ENCODE measurements at regions not wholly inside any gene's neighbourhood (a gene's known extent, or its start where the extent isn't known, plus 50 kb on each side); places are given as distances from the start of the nearest gene placed in this dataset.

DNA sequence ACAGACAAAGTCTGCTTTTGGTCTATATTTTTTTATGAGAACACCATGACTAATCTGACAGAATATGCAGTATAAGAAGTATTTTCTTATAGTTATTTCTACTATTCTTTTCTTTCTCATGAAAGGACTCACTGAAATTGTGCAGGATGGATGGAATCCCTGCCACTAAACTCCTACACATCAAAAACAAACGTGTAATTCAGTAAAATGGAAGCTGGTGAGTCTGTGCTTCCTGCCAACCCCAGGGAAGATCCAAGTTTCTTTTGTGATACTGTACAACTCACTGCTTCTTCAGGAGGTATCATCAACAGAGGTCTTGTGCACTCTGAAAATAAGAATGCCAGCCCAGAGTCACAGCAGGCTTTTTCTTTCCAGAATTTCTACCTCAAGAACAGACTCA is 241.2 kb downstream of the MRPL39 start:
- intact Hi-C loops (cut with DNase I) = no loop called here
- no peaks in the 10 kb centered on the region for H3K36me3 ChIP-seq
- no peak for DNase-seq
- TF ChIP-seq EP300 (IDR thresholded peaks at IDR 0.05) (no peak), POLR2AphosphoS5 (IDR thresholded peaks at IDR 0.05) (no peak), POLR2A (IDR thresholded peaks at IDR 0.05) (no peak)
- TF ChIP-seq, protein P1, sequence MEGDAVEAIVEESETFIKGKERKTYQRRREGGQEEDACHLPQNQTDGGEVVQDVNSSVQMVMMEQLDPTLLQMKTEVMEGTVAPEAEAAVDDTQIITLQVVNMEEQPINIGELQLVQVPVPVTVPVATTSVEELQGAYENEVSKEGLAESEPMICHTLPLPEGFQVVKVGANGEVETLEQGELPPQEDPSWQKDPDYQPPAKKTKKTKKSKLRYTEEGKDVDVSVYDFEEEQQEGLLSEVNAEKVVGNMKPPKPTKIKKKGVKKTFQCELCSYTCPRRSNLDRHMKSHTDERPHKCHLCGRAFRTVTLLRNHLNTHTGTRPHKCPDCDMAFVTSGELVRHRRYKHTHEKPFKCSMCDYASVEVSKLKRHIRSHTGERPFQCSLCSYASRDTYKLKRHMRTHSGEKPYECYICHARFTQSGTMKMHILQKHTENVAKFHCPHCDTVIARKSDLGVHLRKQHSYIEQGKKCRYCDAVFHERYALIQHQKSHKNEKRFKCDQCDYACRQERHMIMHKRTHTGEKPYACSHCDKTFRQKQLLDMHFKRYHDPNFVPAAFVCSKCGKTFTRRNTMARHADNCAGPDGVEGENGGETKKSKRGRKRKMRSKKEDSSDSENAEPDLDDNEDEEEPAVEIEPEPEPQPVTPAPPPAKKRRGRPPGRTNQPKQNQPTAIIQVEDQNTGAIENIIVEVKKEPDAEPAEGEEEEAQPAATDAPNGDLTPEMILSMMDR (IDR thresholded peaks at IDR 0.05) = no peak
- no peaks in the 10 kb centered on the region for H3K27me3 ChIP-seq
- peaks cover 0 to 11% (median 2%) of the 10 kb centered on the region in 4 donors for H3K4me1 ChIP-seq
- no peak overlapping the region for H3K27ac ChIP-seq
- no peak overlapping the region for H3K4me3 ChIP-seq
- 59 to 71% methylated on average over 1 of the region's 1 CpG for WGBS, 2 donors
- H3K9me3 ChIP-seq = no peaks in the 10 kb centered on the region

DNA sequence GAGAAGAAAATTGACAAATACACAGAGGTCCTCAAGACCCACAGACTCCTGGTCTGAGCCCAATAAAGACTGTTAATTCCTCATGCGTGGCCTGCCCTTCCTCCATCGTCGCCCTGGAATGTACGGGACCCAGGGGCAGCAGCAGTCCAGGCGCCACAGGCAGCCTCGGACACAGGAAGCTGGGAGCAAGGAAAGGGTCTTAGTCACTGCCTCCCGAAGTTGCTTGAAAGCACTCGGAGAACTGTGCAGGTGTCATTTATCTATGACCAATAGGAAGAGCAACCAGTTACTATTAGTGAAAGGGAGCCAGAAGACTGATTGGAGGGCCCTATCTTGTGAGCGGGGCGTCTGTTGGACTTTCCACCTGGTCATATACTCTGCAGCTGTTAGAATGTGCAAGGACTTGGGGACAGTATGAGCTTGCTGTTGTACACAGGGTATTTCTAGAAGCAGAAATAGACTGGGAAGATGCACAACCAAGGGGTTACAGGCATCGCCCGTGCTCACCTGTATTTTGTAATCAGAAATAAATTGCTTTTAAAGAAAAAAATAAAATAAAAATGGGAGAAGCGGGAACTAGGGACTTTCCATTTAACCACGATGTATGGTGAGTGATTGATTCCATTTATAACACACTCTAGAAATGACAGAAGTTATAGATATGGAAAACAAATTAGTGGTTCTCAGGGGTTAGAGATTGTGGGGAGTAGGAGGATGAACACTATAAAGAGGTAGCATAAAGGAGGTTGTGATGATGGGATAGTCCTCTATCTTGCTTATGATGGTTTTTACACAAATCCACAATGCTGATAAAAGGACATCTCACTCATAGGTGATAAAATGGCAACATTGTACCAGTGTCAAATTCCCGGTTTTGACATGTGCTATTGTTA is 244.7 kb downstream of the MRPL39 start:
- H3K36me3 ChIP-seq = no peaks in the 10 kb centered on the region
- H3K27me3 ChIP-seq = no peaks in the 10 kb centered on the region
- no peaks in the 10 kb centered on the region for H3K4me1 ChIP-seq
- H3K27ac ChIP-seq = no peak overlapping the region
- no peak for DNase-seq
- no peaks in the 10 kb centered on the region for H3K9me3 ChIP-seq
- 88 to 89% methylated on average over 15 of the region's 15 CpGs for WGBS, 2 donors
- TF ChIP-seq POLR2A (IDR thresholded peaks at IDR 0.05) = no peak
- no peak for TF ChIP-seq EP300 (IDR thresholded peaks at IDR 0.05)
- TF ChIP-seq, protein P1 (IDR thresholded peaks at IDR 0.05) = no peak
- no peak for TF ChIP-seq POLR2AphosphoS5 (IDR thresholded peaks at IDR 0.05)
- no peak overlapping the region for H3K4me3 ChIP-seq
- intact Hi-C loops (cut with DNase I) = no loop called here

DNA sequence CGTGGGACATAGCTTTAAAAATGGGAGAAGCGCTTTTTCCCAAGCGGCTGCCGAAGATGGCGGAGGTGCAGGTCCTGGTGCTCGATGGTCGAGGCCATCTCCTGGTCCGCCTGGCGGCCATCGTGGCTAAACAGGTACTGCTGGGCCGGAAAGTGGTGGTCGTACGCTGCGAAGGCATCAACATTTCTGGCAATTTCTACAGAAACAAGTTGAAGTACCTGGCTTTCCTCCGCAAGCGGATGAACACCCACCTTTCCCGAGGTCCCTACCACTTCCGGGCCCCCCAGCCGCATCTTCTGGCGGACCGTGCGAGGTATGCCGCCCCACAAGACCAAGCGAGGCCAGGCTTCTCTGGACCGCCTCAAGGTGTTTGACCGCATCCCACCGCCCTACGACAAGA is 245.5 kb downstream of the MRPL39 start:
- Histone ChIP-seq H3K36me3 (no peaks in the 10 kb centered on the region), H3K27ac (no peak overlapping the region), H3K4me3 (no peak overlapping the region), H3K4me1 (no peaks in the 10 kb centered on the region), H3K9me3 (no peaks in the 10 kb centered on the region), H3K27me3 (no peaks in the 10 kb centered on the region)
- 95 to 96% methylated on average over 28 of the region's 28 CpGs for WGBS, 2 donors
- TF ChIP-seq EP300 (IDR thresholded peaks at IDR 0.05) (no peak), POLR2A (IDR thresholded peaks at IDR 0.05) (no peak), POLR2AphosphoS5 (IDR thresholded peaks at IDR 0.05) (no peak)
- TF ChIP-seq, protein P1 (IDR thresholded peaks at IDR 0.05) = no peak
- DNase-seq = no peak
- intact Hi-C loops (cut with DNase I) = no loop called here

DNA sequence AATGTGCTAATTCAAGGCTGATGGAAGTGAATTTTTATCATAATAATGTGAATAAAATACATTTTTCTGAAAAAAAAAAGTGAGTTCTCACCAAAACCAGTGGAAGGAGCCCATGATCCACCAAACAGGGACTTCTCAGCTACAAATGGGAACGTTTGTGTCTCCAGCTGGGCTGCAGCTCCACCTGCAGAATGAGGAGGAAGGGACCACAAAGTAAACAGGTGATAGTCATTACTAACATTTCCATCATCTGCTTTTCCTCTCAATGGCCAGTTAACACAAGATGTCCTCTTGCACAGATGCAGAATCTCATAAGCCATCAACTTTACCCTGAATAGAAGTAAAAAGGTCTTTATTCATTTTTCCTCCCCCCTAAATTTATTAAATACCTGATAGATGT is 246.2 kb downstream of the MRPL39 start:
- 11 to 29% methylated on average over 1 of the region's 1 CpG for WGBS, 2 donors
- H3K27me3 ChIP-seq = no peaks in the 10 kb centered on the region
- TF ChIP-seq, protein P1 (IDR thresholded peaks at IDR 0.05) = no peak
- TF ChIP-seq POLR2AphosphoS5 (IDR thresholded peaks at IDR 0.05) = no peak
- TF ChIP-seq EP300 (IDR thresholded peaks at IDR 0.05) = no peak
- TF ChIP-seq POLR2A (IDR thresholded peaks at IDR 0.05) = no peak
- no peaks in the 10 kb centered on the region for H3K9me3 ChIP-seq
- DNase-seq = no peak
- intact Hi-C loops (cut with DNase I) = no loop called here
- no peaks in the 10 kb centered on the region for H3K4me1 ChIP-seq
- no peaks in the 10 kb centered on the region for H3K36me3 ChIP-seq
- H3K4me3 ChIP-seq = no peak overlapping the region
- H3K27ac ChIP-seq = no peak overlapping the region
